ENCODE measurements at regions not wholly inside any gene's neighbourhood (a gene's known extent, or its start where the extent isn't known, plus 50 kb on each side); places are given as distances from the start of the nearest gene placed in this dataset.

GRCh38 chr2:220893411-220893810, 678.7 kb downstream of the EPHA4 start:
- no peak for TF ChIP-seq CTCF (IDR thresholded peaks at IDR 0.05)
- TF ChIP-seq POLR2A (IDR thresholded peaks at IDR 0.05) = no peak
